ENCODE measurements at regions not wholly inside any gene's neighbourhood (a gene's known extent, or its start where the extent isn't known, plus 50 kb on each side); places are given as distances from the start of the nearest gene placed in this dataset.

DNA sequence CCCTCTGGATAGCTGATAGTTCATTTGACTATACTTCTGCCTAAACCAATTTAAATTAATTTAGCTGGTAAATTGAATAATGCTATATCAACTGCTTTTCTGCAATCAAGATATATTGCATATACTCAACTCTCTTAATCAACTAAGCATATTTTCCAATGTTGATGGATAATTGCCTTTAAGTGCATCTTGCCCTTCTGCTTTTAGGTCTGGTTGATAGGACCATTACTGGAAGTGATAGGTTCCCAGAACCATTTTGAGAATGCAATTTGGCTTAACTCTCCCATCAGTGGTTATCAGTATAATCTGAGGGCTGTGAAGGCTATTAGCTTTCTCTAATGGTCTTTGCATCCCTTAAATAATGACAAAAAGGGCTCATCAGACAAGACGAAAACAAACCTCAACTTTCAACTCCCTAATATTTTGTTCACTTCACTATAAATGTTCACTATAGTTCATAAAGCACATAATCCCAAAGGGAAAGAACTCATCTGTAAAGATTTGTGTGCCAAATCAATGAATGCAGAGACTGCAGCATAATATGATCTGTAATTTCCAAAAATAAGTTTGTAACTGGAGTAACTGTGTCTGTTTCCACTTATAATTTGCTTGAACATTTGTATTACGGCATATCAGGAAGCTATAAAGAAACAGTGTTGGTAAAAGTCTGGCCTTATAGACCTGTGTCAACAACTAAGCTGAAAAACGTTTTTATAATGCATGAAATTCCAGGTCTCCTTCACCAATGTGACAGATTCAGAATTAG is 273.6 kb downstream of the FBXO8 start:
- no peak overlapping the region for H2AK5ac ChIP-seq (ENCODE audit: low read depth, low read length)
- no peaks in the 10 kb centered on the region for H3K79me2 ChIP-seq (ENCODE audit: control insufficient read depth in 1 of 2, insufficient read depth in 2 of 2, low read length in 2 of 2)
- DNase-seq (ENCODE audit: low read depth in 1 of 2, low spot score in 2 of 2) (no peak), FAIRE-seq (no peak)
- no peak overlapping the region for H3K27ac ChIP-seq (ENCODE audit: low read depth, low read length)
- H2AFZ ChIP-seq (ENCODE audit: low read length) = no peak overlapping the region
- H2BK12ac ChIP-seq (ENCODE audit: low read depth, low read length) = no peak overlapping the region
- ChIA-PET POLR2A (ENCODE audit: partially characterized antibody) (no interaction called here), CTCF (ENCODE audit: partially characterized antibody) (interaction anchor here (1.4 to 1.5 kb wide), 2 partner anchors 9 to 180 kb away, joined by 3 read pairs; no protein-coding TSS in a partner anchor)
- no peak overlapping the region for H2BK120ac ChIP-seq (replicated peaks; ENCODE audit: low read depth, low read length)
- no peak overlapping the region for H3K4me3 ChIP-seq (ENCODE audit: extremely low read depth in 1 of 4, insufficient read depth in 2 of 4, low read depth in 3 of 4, low read length in 4 of 4)
- H2BK5ac ChIP-seq (ENCODE audit: low read depth, low read length) = no peak overlapping the region
- no peaks in the 10 kb centered on the region for H3K23me2 ChIP-seq (ENCODE audit: low read depth, low read length)
- no peak overlapping the region for H3K14ac ChIP-seq (ENCODE audit: insufficient read length)
- H3K9ac ChIP-seq (replicated peaks in 1 of 4; ENCODE audit: extremely low read depth in 1 of 4, low read depth in 3 of 4, low read length in 3 of 4) = no peak overlapping the region
- no peak overlapping the region for H4K5ac ChIP-seq (ENCODE audit: insufficient read length, low read depth, low read length)
- no peak overlapping the region for H3K4me2 ChIP-seq (ENCODE audit: insufficient read depth in 1 of 2, low read depth in 2 of 2, low read length in 2 of 2)
- no peak overlapping the region for H4K91ac ChIP-seq (replicated peaks; ENCODE audit: insufficient read length, low read length)
- H2BK15ac ChIP-seq (ENCODE audit: low read length) = no peak overlapping the region
- 77% methylated on average over 3 of the region's 3 CpGs; no CpG with 5 or more reads in 1 of the 2 experiments for WGBS, 2 experiments (ENCODE audit: extremely low coverage in 1 of 2, insufficient coverage in 1 of 2, insufficient read length in 1 of 2, insufficient replicate concordance in 2 of 2, low coverage in 1 of 2, low lambda C conversion rate in 2 of 2, missing lambda C conversion rate in 1 of 2)
- H3K4ac ChIP-seq (replicated peaks; ENCODE audit: insufficient read length, low read depth, low read length) = no peak overlapping the region
- no peaks in the 10 kb centered on the region for H3K27me3 ChIP-seq (replicated peaks in 1 of 4; ENCODE audit: control insufficient read depth in 3 of 4, extremely low read depth in 1 of 4, insufficient read depth in 3 of 4, low read length in 3 of 4)
- no peak overlapping the region for H3K56ac ChIP-seq (replicated peaks; ENCODE audit: insufficient read length, low read depth, low read length)
- no peak overlapping the region for H3K23ac ChIP-seq (ENCODE audit: insufficient read length)
- H2BK20ac ChIP-seq (ENCODE audit: low read length) = no peak overlapping the region
- H3K9me3 ChIP-seq (ENCODE audit: insufficient read depth in 2 of 2, low read depth in 1 of 2, low read length in 1 of 2) = no peaks in the 10 kb centered on the region
- no peaks in the 10 kb centered on the region for H4K20me1 ChIP-seq (replicated peaks in 1 of 2; ENCODE audit: control insufficient read depth in 1 of 2, insufficient read depth in 2 of 2, low read length in 2 of 2)
- H3K4me1 ChIP-seq (replicated peaks in 1 of 4; ENCODE audit: control insufficient read depth in 3 of 4, insufficient read depth in 4 of 4, low read length in 3 of 4) = no peaks in the 10 kb centered on the region
- no peak overlapping the region for H4K8ac ChIP-seq (ENCODE audit: extremely low read depth, insufficient read depth, low read length)
- H3K36me3 ChIP-seq (ENCODE audit: control insufficient read depth in 2 of 4, insufficient read depth in 4 of 4, low read length in 3 of 4) = no peaks in the 10 kb centered on the region
- no peak overlapping the region for H3K18ac ChIP-seq (ENCODE audit: extremely low read depth, low read length)
- no peaks in the 10 kb centered on the region for H3K79me1 ChIP-seq (ENCODE audit: low read depth, low read length)
- TF ChIP-seq SIRT6 (IDR thresholded peaks at IDR 0.05; ENCODE audit: low read length) = no peak
- TF ChIP-seq TAF1 (IDR thresholded peaks at IDR 0.05; ENCODE audit: low read depth, low read length) = no peak
- no peak for TF ChIP-seq CREB1 (IDR thresholded peaks at IDR 0.05)
- no peak for TF ChIP-seq KDM5A (IDR thresholded peaks at IDR 0.05; ENCODE audit: low read length)
- no peak for TF ChIP-seq ASH2L (IDR thresholded peaks at IDR 0.05; ENCODE audit: low read length)
- no peak for TF ChIP-seq RXRA (IDR thresholded peaks at IDR 0.05; ENCODE audit: insufficient read depth, low read depth, low read length)
- TF ChIP-seq, protein P1, sequence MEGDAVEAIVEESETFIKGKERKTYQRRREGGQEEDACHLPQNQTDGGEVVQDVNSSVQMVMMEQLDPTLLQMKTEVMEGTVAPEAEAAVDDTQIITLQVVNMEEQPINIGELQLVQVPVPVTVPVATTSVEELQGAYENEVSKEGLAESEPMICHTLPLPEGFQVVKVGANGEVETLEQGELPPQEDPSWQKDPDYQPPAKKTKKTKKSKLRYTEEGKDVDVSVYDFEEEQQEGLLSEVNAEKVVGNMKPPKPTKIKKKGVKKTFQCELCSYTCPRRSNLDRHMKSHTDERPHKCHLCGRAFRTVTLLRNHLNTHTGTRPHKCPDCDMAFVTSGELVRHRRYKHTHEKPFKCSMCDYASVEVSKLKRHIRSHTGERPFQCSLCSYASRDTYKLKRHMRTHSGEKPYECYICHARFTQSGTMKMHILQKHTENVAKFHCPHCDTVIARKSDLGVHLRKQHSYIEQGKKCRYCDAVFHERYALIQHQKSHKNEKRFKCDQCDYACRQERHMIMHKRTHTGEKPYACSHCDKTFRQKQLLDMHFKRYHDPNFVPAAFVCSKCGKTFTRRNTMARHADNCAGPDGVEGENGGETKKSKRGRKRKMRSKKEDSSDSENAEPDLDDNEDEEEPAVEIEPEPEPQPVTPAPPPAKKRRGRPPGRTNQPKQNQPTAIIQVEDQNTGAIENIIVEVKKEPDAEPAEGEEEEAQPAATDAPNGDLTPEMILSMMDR (IDR thresholded peaks at IDR 0.05; ENCODE audit: control extremely low read depth in 1 of 3, insufficient read depth in 1 of 3, low read depth in 1 of 3, low read length in 3 of 3) = no peak
- TF ChIP-seq EP300 (IDR thresholded peaks at IDR 0.05; ENCODE audit: borderline replicate concordance in 1 of 2, low read depth in 2 of 2, low read length in 2 of 2) = no peak
- no peak for TF ChIP-seq TCF12 (IDR thresholded peaks at IDR 0.05; ENCODE audit: low read depth, low read length)
- TF ChIP-seq ZNF274 (IDR thresholded peaks at IDR 0.05; ENCODE audit: borderline replicate concordance, extremely low read depth, low read length) = no peak
- TF ChIP-seq SIN3A (conservative IDR thresholded peaks at IDR 0.05 in 1 of 2, IDR thresholded peaks at IDR 0.05 in 1 of 2; ENCODE audit: low read depth in 1 of 2, low read length in 2 of 2) = no peak
